K562 (cell line): ENCODE measurements at regions not wholly inside any gene's neighbourhood (a gene's known extent, or its start where the extent isn't known, plus 50 kb on each side); places are given as distances from the start of the nearest gene placed in this dataset.

Experiments
- ATAC-seq: fragments of 200-7000 bp; cut with Tn5 transposase; 3 replicates; pipeline ENCODE4 v1.9.1; 2020; ENCODE audit warnings: moderate library complexity
- BruUV-seq: library from RNA; stranded (reverse); fragments of 400-500 nt; replicated peaks from 2 replicates; lab custom pipeline; 2021; lab: Mats Ljungman, UMichigan
- CTCF ChIA-PET: fragments of 300-600 bp; formaldehyde crosslinking; extraction: SDS; loops from one replicate; lab custom pipeline; 2021; ENCODE audit warnings: low intra/inter-chr PET ratio; lab: Yijun Ruan, JAX
- POLR2A ChIA-PET: fragments of 300-600, 350-650 bp; sonication (Branson Sonifier 250); formaldehyde crosslinking; extraction: SDS; loops from one replicate; lab custom pipeline; 2021; ENCODE audit warnings: antibody characterized with exemption, inconsistent platforms; lab: Yijun Ruan, JAX
- DNase-seq, 4 experiments: peaks; one replicate each; pipeline versions ENCODE4 v3.0.0 to v3.0.0-alpha.2; 2011 to 2018; ENCODE audit warnings: low spot score in 3 of 4, mixed read lengths in 3 of 4; ENCODE audit errors: extremely low read depth in 1 of 4
- FAIRE-seq: peaks from 2 replicates; lab custom pipeline; 2011; peaks lifted over from hg19 to GRCh38; lab: Jason Lieb, UNC
- H2AFZ ChIP-seq: 2 replicates; pipeline ENCODE4 v1.6.0; 2011; ENCODE audit warnings: low read depth, low read length, control low read depth, inconsistent platforms
- H3K27ac ChIP-seq: fragments of 200-600 bp; 3 replicates; pipeline ENCODE4 v1.8.0; 2011; ENCODE audit warnings: low read depth, mild to moderate bottlenecking, control low read depth, inconsistent platforms, low read length, moderate library complexity, mixed read lengths; ENCODE audit errors: extremely low read depth
- H3K27me3 ChIP-seq, 2 experiments: fragments of 300-600 bp in 1 of 2; 2 replicates in 1 of 2; 3 replicates in 1 of 2; pipeline versions ENCODE4 v1.6.0 to v1.8.0; 2011; ENCODE audit warnings: inconsistent platforms in 2 of 2, low read length in 2 of 2, mild to moderate bottlenecking in 1 of 2, mixed read lengths in 1 of 2, moderate library complexity in 1 of 2; ENCODE audit not compliant: control insufficient read depth in 2 of 2, insufficient read depth in 2 of 2
- H3K36me3 ChIP-seq: fragments of 300-600 bp; 3 replicates; pipeline ENCODE4 v1.8.0; 2011; ENCODE audit warnings: mild to moderate bottlenecking, low read length, inconsistent platforms; ENCODE audit not compliant: control insufficient read depth, insufficient read depth
- H3K4me1 ChIP-seq, 2 experiments: fragments of 200-600 bp in 1 of 2; replicated peaks in 1 of 2; 2 replicates in 1 of 2; 3 replicates in 1 of 2; pipeline versions ENCODE4 v1.5.1 to v1.8.0; 2011; ENCODE audit warnings: inconsistent platforms in 2 of 2, low read length in 2 of 2, mild to moderate bottlenecking in 1 of 2, mixed read lengths in 1 of 2, moderate library complexity in 1 of 2; ENCODE audit not compliant: control insufficient read depth in 2 of 2, insufficient read depth in 2 of 2
- H3K4me2 ChIP-seq: 2 replicates; pipeline ENCODE4 v1.6.1; 2011; ENCODE audit warnings: low read length, control low read depth, inconsistent platforms, mixed read lengths; ENCODE audit not compliant: insufficient read depth
- H3K4me3 ChIP-seq: fragments of 200-600 bp; sonication (generic), shearing (Covaris generic); 2 replicates; pipeline ENCODE4 v1.5.1; 2016; ENCODE audit warnings: control low read depth, inconsistent platforms
- H3K79me2 ChIP-seq: fragments of 200-600 bp; 3 replicates; pipeline ENCODE4 v1.8.0; 2011; ENCODE audit warnings: low read length, inconsistent platforms; ENCODE audit not compliant: control insufficient read depth, insufficient read depth
- H3K9ac ChIP-seq, 2 experiments: 2 replicates each; pipeline versions ENCODE4 v1.6.0 to v1.6.1; 2011; ENCODE audit warnings: low read depth in 2 of 2, low read length in 2 of 2, control low read depth in 1 of 2, inconsistent platforms in 1 of 2, mild to moderate bottlenecking in 1 of 2, mixed read lengths in 1 of 2; ENCODE audit not compliant: insufficient read depth in 1 of 2
- H3K9me1 ChIP-seq: one replicate; pipeline ENCODE4 v1.6.0; 2011; ENCODE audit warnings: inconsistent platforms, mild to moderate bottlenecking, low read length, moderate library complexity; ENCODE audit not compliant: control insufficient read depth, insufficient read depth
- H3K9me3 ChIP-seq: replicated peaks from 2 replicates; pipeline ENCODE4 v1.5.1; 2011; ENCODE audit warnings: low read depth, low read length, inconsistent platforms; ENCODE audit not compliant: control insufficient read depth, insufficient read depth
- H4K20me1 ChIP-seq: replicated peaks from 2 replicates; pipeline ENCODE4 v1.6.1; 2011; ENCODE audit warnings: low read length, inconsistent platforms, mixed read lengths; ENCODE audit not compliant: control insufficient read depth, insufficient read depth
- CBX5 ChIP-seq: IDR thresholded peaks from 2 replicates; pipeline ENCODE4 v1.6.1; 2014; ENCODE audit warnings: low read depth, borderline replicate concordance
- DACH1 ChIP-seq: fragments of 450-650 bp; IDR thresholded peaks from 2 replicates; pipeline ENCODE4 v1.6.1; 2018; ENCODE audit not compliant: partially characterized antibody
- GATAD2A ChIP-seq: fragments of 450-650 bp; IDR thresholded peaks from 2 replicates; pipeline ENCODE4 v1.6.1; 2017
- GTF2A2 ChIP-seq: IDR thresholded peaks from 2 replicates; pipeline ENCODE4 v1.6.1; 2016; ENCODE audit warnings: mild to moderate bottlenecking, missing genetic modification characterization, missing compliant biosample characterization
- HNRNPH1 ChIP-seq: fragments of 200-400 bp; formaldehyde crosslinking; optimal IDR thresholded peaks from 2 replicates; pipeline ENCODE3; 2017; ENCODE audit warnings: low read depth, mild to moderate bottlenecking, low read length, moderate library complexity
- MYBL2 ChIP-seq, 2 experiments: fragments of 450-650 bp in 1 of 2; sonication (generic) in 1 of 2; formaldehyde crosslinking in 1 of 2; IDR thresholded peaks; 2 replicates each; pipeline versions ENCODE4 v1.6.1 to v1.8.1; 2017 to 2022; ENCODE audit warnings: borderline replicate concordance in 1 of 2, inconsistent platforms in 1 of 2, low read depth in 1 of 2, mild to moderate bottlenecking in 1 of 2, missing genetic modification reagents in 1 of 2, moderate library complexity in 1 of 2
- MYNN ChIP-seq, 2 experiments: sonication (generic); formaldehyde crosslinking in 1 of 2; IDR thresholded peaks; 2 replicates each; pipeline versions ENCODE4 v1.5.0 to v1.6.1; 2016 to 2020; ENCODE audit warnings: antibody characterized with exemption in 1 of 2, missing genetic modification reagents in 1 of 2
- NUFIP1 ChIP-seq: fragments of 450-650 bp; IDR thresholded peaks from 2 replicates; pipeline ENCODE4 v1.6.1; 2018; ENCODE audit not compliant: partially characterized antibody
- POLR2H ChIP-seq: IDR thresholded peaks from 2 replicates; pipeline ENCODE4 v1.6.1; 2016; ENCODE audit warnings: missing genetic modification characterization, low read depth, mild to moderate bottlenecking, control low read depth, missing compliant biosample characterization, moderate library complexity
- POLR3A ChIP-seq: IDR thresholded peaks from 2 replicates; pipeline ENCODE4 v1.6.1; 2011; ENCODE audit warnings: borderline replicate concordance, mild to moderate bottlenecking, moderate library complexity; ENCODE audit not compliant: insufficient read length, insufficient read depth; ENCODE audit errors: extremely low read depth
- PTTG1 ChIP-seq: fragments of 450-650 bp; IDR thresholded peaks from 2 replicates; pipeline ENCODE4 v1.6.1; 2016; ENCODE audit warnings: low read depth, mild to moderate bottlenecking, missing genetic modification characterization, missing compliant biosample characterization
- TOE1 ChIP-seq, 2 experiments: fragments of 450-650 bp in 1 of 2; sonication (generic) in 1 of 2; formaldehyde crosslinking in 1 of 2; IDR thresholded peaks; 2 replicates each; pipeline versions ENCODE4 v1.7.1 to v1.8.0; 2016 to 2022; ENCODE audit warnings: borderline replicate concordance in 2 of 2, mild to moderate bottlenecking in 2 of 2, antibody characterized with exemption in 1 of 2, inconsistent platforms in 1 of 2, low read depth in 1 of 2, missing genetic modification reagents in 1 of 2, moderate library complexity in 1 of 2
- ZNF174 ChIP-seq: fragments of 250-450 bp; sonication (Bioruptor Pico); IDR thresholded peaks from 2 replicates; pipeline ENCODE4 v1.4.0; 2020; ENCODE audit warnings: mild to moderate bottlenecking
- WGBS: fragments of 100-300 bp; shearing (Covaris generic); methylation state at CpG from one replicate; pipeline ENCODE4 v1.1.6; 2016; ENCODE audit warnings: low coverage, mixed read lengths; ENCODE audit not compliant: insufficient coverage; ENCODE audit errors: missing lambda C conversion rate; 5-methylcytosine and 5-hydroxymethylcytosine counted together
- in situ Hi-C: fragments of 300-500 bp; cut with MboI; formaldehyde crosslinking; loops from 4 replicates; pipeline ENCODE4 v1.15.0; 2018; ENCODE audit warnings: inconsistent platforms, mixed read lengths
- intact Hi-C: fragments of 100-400 bp; cut with micrococcal nuclease; formaldehyde crosslinking; loops from 2 replicates; pipeline ENCODE4 v1.14.2; 2022
- TF ChIP-seq, protein P1 (sequence below): fragments of 200-800 bp; sonication (Bioruptor generic); IDR thresholded peaks from 2 replicates; pipeline ENCODE4 v1.6.1; 2016; ENCODE audit warnings: missing genetic modification characterization, missing compliant biosample characterization

DNA sequence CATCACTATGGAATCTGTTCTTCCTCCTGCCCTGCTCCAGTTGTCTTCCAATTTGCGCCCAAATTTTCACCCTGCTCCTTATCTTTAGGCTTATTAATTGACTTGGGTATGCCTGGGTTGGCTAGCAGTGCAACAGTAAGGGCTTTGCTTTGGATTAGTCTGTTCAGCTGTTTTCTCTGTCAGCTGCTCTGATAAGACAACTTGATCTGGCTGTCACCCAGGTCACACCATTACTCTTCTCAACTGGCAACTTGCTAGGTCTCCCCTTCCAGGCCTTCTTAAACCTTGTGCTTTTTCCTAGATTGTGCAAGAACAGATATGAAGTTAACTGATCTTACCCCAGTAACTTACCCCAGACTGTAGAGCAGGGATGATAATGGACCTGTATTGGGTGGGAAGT lies 357.8 kb upstream of the LARGE1 start:
- no peak for ATAC-seq
- no peaks in the 10 kb centered on the region for H3K9me3 ChIP-seq
- intact Hi-C loops, result no loop called here
- BruUV-seq, result no TSS peak
- H2AFZ ChIP-seq, result no peak overlapping the region
- POLR2A ChIA-PET, result no interaction called here
- H3K36me3 ChIP-seq, result no peaks in the 10 kb centered on the region
- H3K4me1 ChIP-seq, result no peaks in the 10 kb centered on the region
- no peaks in the 10 kb centered on the region for H4K20me1 ChIP-seq
- FAIRE-seq, result no peak
- DNase-seq, result no peak
- no peak overlapping the region for H3K4me2 ChIP-seq
- H3K27ac ChIP-seq, result no peak overlapping the region
- CTCF ChIA-PET, result no interaction called here
- H3K4me3 ChIP-seq, result no peak overlapping the region
- 0% methylated on average over 1 of the region's 1 CpG for WGBS
- TF ChIP-seq POLR3A (no peak), GATAD2A (no peak), PTTG1 (tag) (no peak), CBX5 (no peak), ZNF174 (CRISPR knock-in tag) (no peak), MYNN (IDR thresholded peaks at IDR 0.05) (no peak), MYNN (CRISPR knock-in tag; IDR thresholded peaks at IDR 0.05) (no peak), HNRNPH1 (no peak), POLR2H (tag) (no peak), DACH1 (no peak), TOE1 (IDR thresholded peaks at IDR 0.05; ENCODE audit: borderline replicate concordance) (no peak), TOE1 (CRISPR knock-in tag; IDR thresholded peaks at IDR 0.05; ENCODE audit: borderline replicate concordance, low read depth) (no peak), MYBL2 (IDR thresholded peaks at IDR 0.05; ENCODE audit: low read depth) (no peak), MYBL2 (CRISPR knock-in tag; IDR thresholded peaks at IDR 0.05; ENCODE audit: borderline replicate concordance) (no peak), GTF2A2 (tag) (no peak), NUFIP1 (no peak)
- TF ChIP-seq, protein P1, sequence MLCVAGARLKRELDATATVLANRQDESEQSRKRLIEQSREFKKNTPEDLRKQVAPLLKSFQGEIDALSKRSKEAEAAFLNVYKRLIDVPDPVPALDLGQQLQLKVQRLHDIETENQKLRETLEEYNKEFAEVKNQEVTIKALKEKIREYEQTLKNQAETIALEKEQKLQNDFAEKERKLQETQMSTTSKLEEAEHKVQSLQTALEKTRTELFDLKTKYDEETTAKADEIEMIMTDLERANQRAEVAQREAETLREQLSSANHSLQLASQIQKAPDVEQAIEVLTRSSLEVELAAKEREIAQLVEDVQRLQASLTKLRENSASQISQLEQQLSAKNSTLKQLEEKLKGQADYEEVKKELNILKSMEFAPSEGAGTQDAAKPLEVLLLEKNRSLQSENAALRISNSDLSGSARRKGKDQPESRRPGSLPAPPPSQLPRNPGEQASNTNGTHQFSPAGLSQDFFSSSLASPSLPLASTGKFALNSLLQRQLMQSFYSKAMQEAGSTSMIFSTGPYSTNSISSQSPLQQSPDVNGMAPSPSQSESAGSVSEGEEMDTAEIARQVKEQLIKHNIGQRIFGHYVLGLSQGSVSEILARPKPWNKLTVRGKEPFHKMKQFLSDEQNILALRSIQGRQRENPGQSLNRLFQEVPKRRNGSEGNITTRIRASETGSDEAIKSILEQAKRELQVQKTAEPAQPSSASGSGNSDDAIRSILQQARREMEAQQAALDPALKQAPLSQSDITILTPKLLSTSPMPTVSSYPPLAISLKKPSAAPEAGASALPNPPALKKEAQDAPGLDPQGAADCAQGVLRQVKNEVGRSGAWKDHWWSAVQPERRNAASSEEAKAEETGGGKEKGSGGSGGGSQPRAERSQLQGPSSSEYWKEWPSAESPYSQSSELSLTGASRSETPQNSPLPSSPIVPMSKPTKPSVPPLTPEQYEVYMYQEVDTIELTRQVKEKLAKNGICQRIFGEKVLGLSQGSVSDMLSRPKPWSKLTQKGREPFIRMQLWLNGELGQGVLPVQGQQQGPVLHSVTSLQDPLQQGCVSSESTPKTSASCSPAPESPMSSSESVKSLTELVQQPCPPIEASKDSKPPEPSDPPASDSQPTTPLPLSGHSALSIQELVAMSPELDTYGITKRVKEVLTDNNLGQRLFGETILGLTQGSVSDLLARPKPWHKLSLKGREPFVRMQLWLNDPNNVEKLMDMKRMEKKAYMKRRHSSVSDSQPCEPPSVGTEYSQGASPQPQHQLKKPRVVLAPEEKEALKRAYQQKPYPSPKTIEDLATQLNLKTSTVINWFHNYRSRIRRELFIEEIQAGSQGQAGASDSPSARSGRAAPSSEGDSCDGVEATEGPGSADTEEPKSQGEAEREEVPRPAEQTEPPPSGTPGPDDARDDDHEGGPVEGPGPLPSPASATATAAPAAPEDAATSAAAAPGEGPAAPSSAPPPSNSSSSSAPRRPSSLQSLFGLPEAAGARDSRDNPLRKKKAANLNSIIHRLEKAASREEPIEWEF (CRISPR knock-in tag), result no peak
- TF ChIP-seq, all 486 proteins: peak for 0
- Histone ChIP-seq H3K79me2 (no peaks in the 10 kb centered on the region), H3K27me3 (no peaks in the 10 kb centered on the region), H3K9me1 (no peaks in the 10 kb centered on the region), H3K9ac (no peak overlapping the region)
- in situ Hi-C loops, result no loop called here
